ENCODE measurements at regions not wholly inside any gene's neighbourhood (a gene's known extent, or its start where the extent isn't known, plus 50 kb on each side); places are given as distances from the start of the nearest gene placed in this dataset.

GRCh38 chr21:35172231-35172630, 123.1 kb upstream of the RUNX1 start:
- TF ChIP-seq EP300 (IDR thresholded peaks at IDR 0.05; ENCODE audit: borderline replicate concordance) (no peak), USF1 (IDR thresholded peaks at IDR 0.05) (no peak), REST (IDR thresholded peaks at IDR 0.05; ENCODE audit: low read depth) (no peak), YY1 (IDR thresholded peaks at IDR 0.05; ENCODE audit: low read depth) (no peak), NFIC (IDR thresholded peaks at IDR 0.05) (no peak), MAX (IDR thresholded peaks at IDR 0.05) (no peak), FOXM1 (IDR thresholded peaks at IDR 0.05; ENCODE audit: borderline replicate concordance, low read depth) (no peak), TCF12 (IDR thresholded peaks at IDR 0.05; ENCODE audit: low read depth) (no peak), TAF1 (IDR thresholded peaks at IDR 0.05; ENCODE audit: low read depth) (no peak), ZBTB7A (IDR thresholded peaks at IDR 0.05; ENCODE audit: low read depth) (no peak), TEAD4 (IDR thresholded peaks at IDR 0.05) (no peak), CREB1 (IDR thresholded peaks at IDR 0.05; ENCODE audit: low read depth) (no peak), RAD21 (IDR thresholded peaks at IDR 0.05; ENCODE audit: low read depth) (no peak), CEBPB (IDR thresholded peaks at IDR 0.05) (no peak), EGR1 (IDR thresholded peaks at IDR 0.05) (no peak)

GRCh38 chr21:35171385-35171784, 122.3 kb upstream of the RUNX1 start:
- TF ChIP-seq TAF1 (IDR thresholded peaks at IDR 0.05; ENCODE audit: low read depth) (no peak), YY1 (IDR thresholded peaks at IDR 0.05; ENCODE audit: low read depth) (no peak), RAD21 (IDR thresholded peaks at IDR 0.05; ENCODE audit: low read depth) (no peak)

GRCh38 chr21:35170818-35171217, 121.7 kb upstream of the RUNX1 start:
- TF ChIP-seq EP300 (IDR thresholded peaks at IDR 0.05; ENCODE audit: borderline replicate concordance) (no peak), EGR1 (IDR thresholded peaks at IDR 0.05) (no peak), TCF12 (IDR thresholded peaks at IDR 0.05; ENCODE audit: low read depth) (no peak), REST (IDR thresholded peaks at IDR 0.05; ENCODE audit: low read depth) (no peak), CEBPB (IDR thresholded peaks at IDR 0.05) (no peak), YY1 (IDR thresholded peaks at IDR 0.05; ENCODE audit: low read depth) (no peak), ZBTB7A (IDR thresholded peaks at IDR 0.05; ENCODE audit: low read depth) (no peak), TEAD4 (IDR thresholded peaks at IDR 0.05) (no peak), MAX (IDR thresholded peaks at IDR 0.05) (no peak), RAD21 (IDR thresholded peaks at IDR 0.05; ENCODE audit: low read depth) (no peak), USF1 (IDR thresholded peaks at IDR 0.05) (no peak), TAF1 (IDR thresholded peaks at IDR 0.05; ENCODE audit: low read depth) (no peak), NFIC (IDR thresholded peaks at IDR 0.05) (no peak), FOXM1 (IDR thresholded peaks at IDR 0.05; ENCODE audit: borderline replicate concordance, low read depth) (no peak), CREB1 (IDR thresholded peaks at IDR 0.05; ENCODE audit: low read depth) (no peak)

GRCh38 chr21:35170244-35170643, 121.1 kb upstream of the RUNX1 start:
- TF ChIP-seq NFIC (IDR thresholded peaks at IDR 0.05) (no peak), TEAD4 (IDR thresholded peaks at IDR 0.05) (no peak)

GRCh38 chr21:35169574-35169973, 120.5 kb upstream of the RUNX1 start:
- TF ChIP-seq REST (IDR thresholded peaks at IDR 0.05; ENCODE audit: low read depth), result no peak
- no peak for TF ChIP-seq MAX (IDR thresholded peaks at IDR 0.05)
- no peak for TF ChIP-seq NFIC (IDR thresholded peaks at IDR 0.05)
- no peak for TF ChIP-seq EGR1 (IDR thresholded peaks at IDR 0.05)
- TF ChIP-seq USF1 (IDR thresholded peaks at IDR 0.05), result no peak
- TF ChIP-seq CEBPB (IDR thresholded peaks at IDR 0.05), result no peak
- TF ChIP-seq CREB1 (IDR thresholded peaks at IDR 0.05; ENCODE audit: low read depth), result no peak
- TF ChIP-seq FOXM1 (IDR thresholded peaks at IDR 0.05; ENCODE audit: borderline replicate concordance, low read depth), result no peak
- TF ChIP-seq EP300 (IDR thresholded peaks at IDR 0.05; ENCODE audit: borderline replicate concordance), result no peak
- TF ChIP-seq TAF1 (IDR thresholded peaks at IDR 0.05; ENCODE audit: low read depth), result no peak
- TF ChIP-seq TCF12 (IDR thresholded peaks at IDR 0.05; ENCODE audit: low read depth), result no peak

Measured in Ishikawa (cell line).